ENCODE measurements at regions not wholly inside any gene's neighbourhood (a gene's known extent, or its start where the extent isn't known, plus 50 kb on each side); places are given as distances from the start of the nearest gene placed in this dataset.

DNA sequence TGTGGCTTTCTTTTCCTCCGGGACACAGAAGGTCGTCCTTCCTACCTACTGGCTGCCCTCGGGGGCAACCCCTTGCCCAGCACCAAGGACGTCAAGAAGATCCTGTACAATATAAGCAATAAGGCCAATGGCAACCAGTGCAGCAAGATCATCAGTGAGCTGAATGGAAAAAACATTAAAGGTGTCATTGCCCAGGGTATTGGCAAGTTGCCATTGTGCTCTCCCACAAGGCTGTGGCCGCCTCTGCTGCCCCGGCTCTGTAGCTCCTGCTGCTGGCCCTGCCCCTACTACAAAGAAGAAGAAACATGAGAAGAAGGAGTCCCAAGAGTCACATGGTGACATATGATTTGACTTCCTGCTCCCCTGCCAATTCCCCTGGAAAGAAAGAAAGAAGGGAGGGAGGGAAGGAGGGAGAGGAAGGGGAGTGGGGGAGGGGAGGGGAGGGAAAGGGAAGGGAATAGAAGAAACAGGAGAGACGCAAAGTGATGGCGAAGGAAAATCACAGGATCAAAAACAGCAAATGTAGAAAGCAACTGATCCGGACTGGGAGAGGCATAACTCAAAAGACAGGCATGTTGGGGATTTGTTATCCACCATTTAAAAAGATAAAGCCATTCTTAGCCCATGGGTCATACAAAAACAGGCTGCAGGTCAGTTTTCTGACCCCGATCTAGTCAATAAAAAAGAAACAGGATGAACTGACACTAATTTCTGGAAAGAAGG is 61.3 kb upstream of the RESF1 start:
- TF ChIP-seq POLR2A (IDR thresholded peaks at IDR 0.05) = no peak
- TF ChIP-seq, protein P1, sequence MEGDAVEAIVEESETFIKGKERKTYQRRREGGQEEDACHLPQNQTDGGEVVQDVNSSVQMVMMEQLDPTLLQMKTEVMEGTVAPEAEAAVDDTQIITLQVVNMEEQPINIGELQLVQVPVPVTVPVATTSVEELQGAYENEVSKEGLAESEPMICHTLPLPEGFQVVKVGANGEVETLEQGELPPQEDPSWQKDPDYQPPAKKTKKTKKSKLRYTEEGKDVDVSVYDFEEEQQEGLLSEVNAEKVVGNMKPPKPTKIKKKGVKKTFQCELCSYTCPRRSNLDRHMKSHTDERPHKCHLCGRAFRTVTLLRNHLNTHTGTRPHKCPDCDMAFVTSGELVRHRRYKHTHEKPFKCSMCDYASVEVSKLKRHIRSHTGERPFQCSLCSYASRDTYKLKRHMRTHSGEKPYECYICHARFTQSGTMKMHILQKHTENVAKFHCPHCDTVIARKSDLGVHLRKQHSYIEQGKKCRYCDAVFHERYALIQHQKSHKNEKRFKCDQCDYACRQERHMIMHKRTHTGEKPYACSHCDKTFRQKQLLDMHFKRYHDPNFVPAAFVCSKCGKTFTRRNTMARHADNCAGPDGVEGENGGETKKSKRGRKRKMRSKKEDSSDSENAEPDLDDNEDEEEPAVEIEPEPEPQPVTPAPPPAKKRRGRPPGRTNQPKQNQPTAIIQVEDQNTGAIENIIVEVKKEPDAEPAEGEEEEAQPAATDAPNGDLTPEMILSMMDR (IDR thresholded peaks at IDR 0.05) = no peak

Data from upper lobe of left lung (tissue), 4 donors.